ENCODE measurements at regions not wholly inside any gene's neighbourhood (a gene's known extent, or its start where the extent isn't known, plus 50 kb on each side); places are given as distances from the start of the nearest gene placed in this dataset.
A peak's percentile ranks its signal among the peaks of the same experiment; 100 is the strongest.
"Not testable (repeated sequence)": the region's sequence is repeated elsewhere in the genome, so short reads cannot be mapped to it uniquely, and the experiment has no call there.

- CTCF ChIA-PET: no interaction called here
- no peak for TF ChIP-seq CTCF (conservative IDR thresholded peaks at IDR 0.05; ENCODE audit: low read depth)
- no peak overlapping the region for H3K27ac ChIP-seq
- DNase-seq (ENCODE audit: low spot score): no peak
- POLR2A ChIA-PET (ENCODE audit: low non-redundant PET): no interaction called here
Observed at GRCh38 chr10:118820326-118821116, 65.8 kb upstream of the CACUL1 start.

GRCh38 chr10:118823256-118823907 is 68.6 kb upstream of the CACUL1 start:
- POLR2A ChIA-PET (ENCODE audit: low non-redundant PET): no interaction called here
- H3K27ac ChIP-seq: no peak overlapping the region
- no peak for TF ChIP-seq CTCF (conservative IDR thresholded peaks at IDR 0.05; ENCODE audit: low read depth)
- CTCF ChIA-PET: interaction anchor here (0.7 to 1.2 kb wide), 2 partner anchors 9 to 12 kb away, joined by 3 read pairs; no protein-coding TSS in a partner anchor
- DNase-seq (ENCODE audit: low spot score): no peak

GRCh38 chr10:118827053-118827452 is 72.3 kb upstream of the CACUL1 start:
- CTCF ChIA-PET: interaction anchor here (0.5 to 2.1 kb wide), 8 partner anchors 11 to 697 kb away, joined by 3 to 10 read pairs (median 4); partner anchors contain the start of gene CACUL1
- no peak for TF ChIP-seq CTCF (conservative IDR thresholded peaks at IDR 0.05; ENCODE audit: low read depth)
- no peak overlapping the region for H3K27ac ChIP-seq
- POLR2A ChIA-PET (ENCODE audit: low non-redundant PET): no interaction called here
- no peak for DNase-seq (ENCODE audit: low spot score)

- no peak for DNase-seq (ENCODE audit: low spot score)
- no peak overlapping the region for H3K27ac ChIP-seq
- peak; percentile 15; the same call in 1 of the 2 replicates for TF ChIP-seq CTCF (conservative IDR thresholded peaks at IDR 0.05; ENCODE audit: low read depth)
- CTCF ChIA-PET: interaction anchor here (0.5 to 2.1 kb wide), 9 partner anchors 9 to 697 kb away, joined by 3 to 10 read pairs (median 3); partner anchors contain the start of gene CACUL1
- POLR2A ChIA-PET (ENCODE audit: low non-redundant PET): no interaction called here
Observed at GRCh38 chr10:118827466-118828155, 72.8 kb upstream of the CACUL1 start.

- ChIA-PET CTCF (interaction anchor here (0.6 to 0.7 kb wide), 3 partner anchors 13 to 198 kb away, joined by 3 to 6 read pairs (median 4); no protein-coding TSS in a partner anchor), POLR2A (ENCODE audit: low non-redundant PET) (interaction anchor here (0.6 kb wide), 1 partner anchor 198 kb away, joined by 3 read pairs; no protein-coding TSS in a partner anchor)
- H3K27ac ChIP-seq: peak overlapping the region; percentile 25
- DNase-seq (ENCODE audit: low spot score): no peak
- no peak for TF ChIP-seq CTCF (conservative IDR thresholded peaks at IDR 0.05; ENCODE audit: low read depth)
Observed at GRCh38 chr10:118832241-118832651, 77.5 kb upstream of the CACUL1 start.

GRCh38 chr10:118834370-118834769 is 79.6 kb upstream of the CACUL1 start:
- POLR2A ChIA-PET (ENCODE audit: low non-redundant PET); CTCF ChIA-PET; H3K27ac ChIP-seq; DNase-seq (ENCODE audit: low spot score): not testable (repeated sequence)

Data from RWPE1 (cell line).